Prostate gland (tissue), 2 donors: ENCODE measurements at regions not wholly inside any gene's neighbourhood (a gene's known extent, or its start where the extent isn't known, plus 50 kb on each side); places are given as distances from the start of the nearest gene placed in this dataset.
"Not testable (repeated sequence)": the region's sequence is repeated elsewhere in the genome, so short reads cannot be mapped to it uniquely, and the experiment has no call there.

ENCODE experiments used
- POLR2A ChIP-seq: fragments of 450-650 bp; IDR thresholded peaks from one replicate; pipeline ENCODE4 v1.6.1; 2016; ENCODE audit warnings: antibody characterized with exemption, mild to moderate bottlenecking
- TF ChIP-seq, protein P1 (sequence below), 4 experiments: fragments of 200-600 bp in 2 of 4; fragments of 450-650 bp in 2 of 4; sonication (generic) in 2 of 4; IDR thresholded peaks; 1 replicate in 3 of 4; 2 replicates in 1 of 4; pipeline ENCODE4 v1.5.1; 2016 to 2019; ENCODE audit warnings: antibody characterized with exemption in 4 of 4, mild to moderate bottlenecking in 2 of 4, moderate library complexity in 2 of 4

GRCh38 chr3:104089987-104090386 lies 1276.7 kb upstream of the ALCAM start:
- not testable (repeated sequence) for TF ChIP-seq POLR2A
- TF ChIP-seq, protein P1, sequence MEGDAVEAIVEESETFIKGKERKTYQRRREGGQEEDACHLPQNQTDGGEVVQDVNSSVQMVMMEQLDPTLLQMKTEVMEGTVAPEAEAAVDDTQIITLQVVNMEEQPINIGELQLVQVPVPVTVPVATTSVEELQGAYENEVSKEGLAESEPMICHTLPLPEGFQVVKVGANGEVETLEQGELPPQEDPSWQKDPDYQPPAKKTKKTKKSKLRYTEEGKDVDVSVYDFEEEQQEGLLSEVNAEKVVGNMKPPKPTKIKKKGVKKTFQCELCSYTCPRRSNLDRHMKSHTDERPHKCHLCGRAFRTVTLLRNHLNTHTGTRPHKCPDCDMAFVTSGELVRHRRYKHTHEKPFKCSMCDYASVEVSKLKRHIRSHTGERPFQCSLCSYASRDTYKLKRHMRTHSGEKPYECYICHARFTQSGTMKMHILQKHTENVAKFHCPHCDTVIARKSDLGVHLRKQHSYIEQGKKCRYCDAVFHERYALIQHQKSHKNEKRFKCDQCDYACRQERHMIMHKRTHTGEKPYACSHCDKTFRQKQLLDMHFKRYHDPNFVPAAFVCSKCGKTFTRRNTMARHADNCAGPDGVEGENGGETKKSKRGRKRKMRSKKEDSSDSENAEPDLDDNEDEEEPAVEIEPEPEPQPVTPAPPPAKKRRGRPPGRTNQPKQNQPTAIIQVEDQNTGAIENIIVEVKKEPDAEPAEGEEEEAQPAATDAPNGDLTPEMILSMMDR (IDR thresholded peaks at IDR 0.05) = not testable (repeated sequence)
